8988T (cell line): ENCODE measurements at regions not wholly inside any gene's neighbourhood (a gene's known extent, or its start where the extent isn't known, plus 50 kb on each side); places are given as distances from the start of the nearest gene placed in this dataset.

Source experiments
- DNase-seq: peaks from one replicate; pipeline ENCODE4 v3.0.0; 2011

- no peak for DNase-seq
Observed at GRCh38 chr3:41060106-41060505, 139.2 kb upstream of the CTNNB1 start.

GRCh38 chr3:41064070-41064469, 135.2 kb upstream of the CTNNB1 start:
- DNase-seq: no peak

GRCh38 chr3:41064526-41064925, 134.8 kb upstream of the CTNNB1 start:
- no peak for DNase-seq

GRCh38 chr3:41065340-41065739, 134.0 kb upstream of the CTNNB1 start:
- no peak for DNase-seq

- no peak for DNase-seq
Observed at GRCh38 chr3:41073190-41073589, 126.1 kb upstream of the CTNNB1 start.

GRCh38 chr3:41075975-41076374, 123.3 kb upstream of the CTNNB1 start:
- DNase-seq: no peak

GRCh38 chr3:41076399-41076798, 122.9 kb upstream of the CTNNB1 start:
- no peak for DNase-seq

- DNase-seq: no peak
Observed at GRCh38 chr3:41080141-41080540, 119.2 kb upstream of the CTNNB1 start.

GRCh38 chr3:41088882-41089281, 110.4 kb upstream of the CTNNB1 start:
- no peak for DNase-seq

GRCh38 chr3:41089566-41089965, 109.7 kb upstream of the CTNNB1 start:
- no peak for DNase-seq

GRCh38 chr3:41092844-41093243, 106.5 kb upstream of the CTNNB1 start:
- no peak for DNase-seq

GRCh38 chr3:41093476-41093875, 105.8 kb upstream of the CTNNB1 start:
- DNase-seq: no peak

GRCh38 chr3:41094351-41094750, 105.0 kb upstream of the CTNNB1 start:
- no peak for DNase-seq

GRCh38 chr3:41095702-41096101, 103.6 kb upstream of the CTNNB1 start:
- DNase-seq: no peak

- DNase-seq: no peak
Observed at GRCh38 chr3:41097896-41098496, 101.3 kb upstream of the CTNNB1 start.

GRCh38 chr3:41101231-41101630, 98.1 kb upstream of the CTNNB1 start:
- no peak for DNase-seq

GRCh38 chr3:41102053-41102556, 97.2 kb upstream of the CTNNB1 start:
- no peak for DNase-seq

- no peak for DNase-seq
Observed at GRCh38 chr3:41102750-41103149, 96.6 kb upstream of the CTNNB1 start.

GRCh38 chr3:41103200-41103599, 96.1 kb upstream of the CTNNB1 start:
- DNase-seq: no peak

GRCh38 chr3:41104147-41104546, 95.2 kb upstream of the CTNNB1 start:
- DNase-seq: no peak

- no peak for DNase-seq
Observed at GRCh38 chr3:41106691-41107090, 92.6 kb upstream of the CTNNB1 start.

- DNase-seq: no peak
Observed at GRCh38 chr3:41111011-41111410, 88.3 kb upstream of the CTNNB1 start.

GRCh38 chr3:41112466-41112865, 86.8 kb upstream of the CTNNB1 start:
- DNase-seq: no peak

- no peak for DNase-seq
Observed at GRCh38 chr3:41115069-41115468, 84.2 kb upstream of the CTNNB1 start.

GRCh38 chr3:41116851-41117250, 82.5 kb upstream of the CTNNB1 start:
- DNase-seq: no peak
